ENCODE measurements at regions not wholly inside any gene's neighbourhood (a gene's known extent, or its start where the extent isn't known, plus 50 kb on each side); places are given as distances from the start of the nearest gene placed in this dataset.

DNA sequence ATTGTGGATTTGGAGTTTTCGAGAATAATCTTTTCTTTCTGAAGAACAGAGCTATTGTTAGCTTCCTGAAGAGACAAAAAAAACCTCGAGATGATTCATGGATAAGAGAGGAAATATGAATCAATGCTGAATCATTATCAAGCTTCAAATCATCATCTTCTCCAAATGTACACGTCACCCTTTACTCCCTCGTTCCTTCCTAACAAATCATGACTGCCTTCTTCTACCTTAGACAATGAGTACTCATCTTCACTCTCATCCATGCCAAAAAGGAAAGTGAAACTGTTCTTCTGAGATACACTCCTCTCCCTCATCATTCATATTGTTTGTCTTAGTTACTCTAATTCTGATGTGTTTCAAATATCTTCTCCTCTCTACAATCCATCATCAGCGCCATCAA, 1115.8 kb upstream of the ATXN7L3B start:
- H3K27me3 Mint-ChIP-seq, result no peaks in the 10 kb centered on the region
- TF ChIP-seq, protein P1, sequence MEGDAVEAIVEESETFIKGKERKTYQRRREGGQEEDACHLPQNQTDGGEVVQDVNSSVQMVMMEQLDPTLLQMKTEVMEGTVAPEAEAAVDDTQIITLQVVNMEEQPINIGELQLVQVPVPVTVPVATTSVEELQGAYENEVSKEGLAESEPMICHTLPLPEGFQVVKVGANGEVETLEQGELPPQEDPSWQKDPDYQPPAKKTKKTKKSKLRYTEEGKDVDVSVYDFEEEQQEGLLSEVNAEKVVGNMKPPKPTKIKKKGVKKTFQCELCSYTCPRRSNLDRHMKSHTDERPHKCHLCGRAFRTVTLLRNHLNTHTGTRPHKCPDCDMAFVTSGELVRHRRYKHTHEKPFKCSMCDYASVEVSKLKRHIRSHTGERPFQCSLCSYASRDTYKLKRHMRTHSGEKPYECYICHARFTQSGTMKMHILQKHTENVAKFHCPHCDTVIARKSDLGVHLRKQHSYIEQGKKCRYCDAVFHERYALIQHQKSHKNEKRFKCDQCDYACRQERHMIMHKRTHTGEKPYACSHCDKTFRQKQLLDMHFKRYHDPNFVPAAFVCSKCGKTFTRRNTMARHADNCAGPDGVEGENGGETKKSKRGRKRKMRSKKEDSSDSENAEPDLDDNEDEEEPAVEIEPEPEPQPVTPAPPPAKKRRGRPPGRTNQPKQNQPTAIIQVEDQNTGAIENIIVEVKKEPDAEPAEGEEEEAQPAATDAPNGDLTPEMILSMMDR (IDR thresholded peaks at IDR 0.05; ENCODE audit: unreplicated experiment), result no peak
- no peak for DNase-seq (ENCODE audit: low spot score, unreplicated experiment)
- peaks cover 14% of the 10 kb centered on the region for H3K9me3 Mint-ChIP-seq (ENCODE audit: low read depth)
- H3K36me3 Mint-ChIP-seq (ENCODE audit: insufficient read depth), result peaks cover 5% of the 10 kb centered on the region
- no peak overlapping the region for H3K4me3 Mint-ChIP-seq (ENCODE audit: low read depth)
- no peaks in the 10 kb centered on the region for H3K4me1 Mint-ChIP-seq (ENCODE audit: low read depth)
- no peak overlapping the region for H3K27ac Mint-ChIP-seq

DNA sequence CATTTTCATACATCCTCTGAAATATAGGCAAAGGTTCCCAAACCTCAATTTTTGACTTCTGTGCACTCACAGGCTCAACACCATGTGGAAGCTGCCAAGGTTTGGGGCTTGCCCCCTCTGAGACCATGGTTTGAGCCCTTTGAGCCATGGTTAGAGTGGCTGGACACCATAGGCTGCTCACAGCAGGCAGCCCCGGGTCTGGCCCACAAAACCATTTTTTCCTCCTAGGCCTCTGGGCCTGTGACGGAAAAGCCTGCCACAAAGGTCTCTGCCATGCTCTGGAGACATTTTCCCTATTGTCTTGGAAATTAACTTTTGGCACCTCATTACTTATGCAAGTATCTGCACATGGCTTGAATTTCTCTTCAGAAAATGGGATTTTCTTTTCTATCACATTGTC, 1113.2 kb upstream of the ATXN7L3B start:
- DNase-seq (ENCODE audit: low spot score, unreplicated experiment), result no peak
- Mint-ChIP-seq H3K9me3 (ENCODE audit: low read depth) (peaks cover 14% of the 10 kb centered on the region), H3K36me3 (ENCODE audit: insufficient read depth) (peaks cover 5% of the 10 kb centered on the region), H3K4me3 (ENCODE audit: low read depth) (no peak overlapping the region), H3K4me1 (ENCODE audit: low read depth) (no peaks in the 10 kb centered on the region), H3K27ac (no peak overlapping the region), H3K27me3 (no peaks in the 10 kb centered on the region)
- TF ChIP-seq, protein P1 (IDR thresholded peaks at IDR 0.05; ENCODE audit: unreplicated experiment), result no peak

DNA sequence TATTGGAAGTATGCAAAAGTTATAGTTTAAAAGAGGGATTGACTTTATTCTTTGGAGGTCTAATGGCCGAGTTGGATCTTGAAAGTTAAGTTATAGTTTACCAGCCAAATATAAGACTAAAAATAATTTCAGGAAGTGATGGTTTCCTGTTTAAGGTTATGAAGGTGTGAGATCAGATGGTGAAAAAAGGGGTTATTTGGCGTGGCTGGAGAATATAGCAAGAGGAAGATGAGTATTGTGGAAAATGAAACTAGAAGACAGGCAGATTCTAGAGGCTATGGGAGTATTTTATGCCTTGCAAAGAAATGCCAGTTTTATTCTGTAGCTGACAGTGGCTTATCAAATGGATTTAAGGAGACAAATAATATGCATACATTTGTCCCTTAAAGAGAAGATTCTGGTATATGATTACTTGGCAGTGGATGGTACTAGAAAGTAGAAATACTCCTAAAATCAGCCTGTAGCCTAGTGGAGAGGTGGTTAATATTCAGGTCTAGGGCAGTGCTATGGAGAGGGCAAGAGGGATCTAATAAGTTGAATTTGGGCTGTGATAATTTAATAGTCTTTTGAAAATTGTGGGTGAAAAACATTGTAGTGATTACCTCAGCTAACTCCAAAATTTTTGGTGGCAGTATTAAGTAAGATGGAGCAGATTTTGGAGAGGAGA, 1091.8 kb upstream of the ATXN7L3B start:
- no peaks in the 10 kb centered on the region for H3K9me3 Mint-ChIP-seq (ENCODE audit: low read depth)
- no peaks in the 10 kb centered on the region for H3K36me3 Mint-ChIP-seq (ENCODE audit: insufficient read depth)
- H3K4me1 Mint-ChIP-seq (ENCODE audit: low read depth), result peaks cover 6% of the 10 kb centered on the region
- no peak overlapping the region for H3K4me3 Mint-ChIP-seq (ENCODE audit: low read depth)
- peaks cover 3% of the 10 kb centered on the region for H3K27me3 Mint-ChIP-seq
- TF ChIP-seq, protein P1 (IDR thresholded peaks at IDR 0.05; ENCODE audit: unreplicated experiment), result no peak
- DNase-seq (ENCODE audit: low spot score, unreplicated experiment), result no peak
- no peak overlapping the region for H3K27ac Mint-ChIP-seq

DNA sequence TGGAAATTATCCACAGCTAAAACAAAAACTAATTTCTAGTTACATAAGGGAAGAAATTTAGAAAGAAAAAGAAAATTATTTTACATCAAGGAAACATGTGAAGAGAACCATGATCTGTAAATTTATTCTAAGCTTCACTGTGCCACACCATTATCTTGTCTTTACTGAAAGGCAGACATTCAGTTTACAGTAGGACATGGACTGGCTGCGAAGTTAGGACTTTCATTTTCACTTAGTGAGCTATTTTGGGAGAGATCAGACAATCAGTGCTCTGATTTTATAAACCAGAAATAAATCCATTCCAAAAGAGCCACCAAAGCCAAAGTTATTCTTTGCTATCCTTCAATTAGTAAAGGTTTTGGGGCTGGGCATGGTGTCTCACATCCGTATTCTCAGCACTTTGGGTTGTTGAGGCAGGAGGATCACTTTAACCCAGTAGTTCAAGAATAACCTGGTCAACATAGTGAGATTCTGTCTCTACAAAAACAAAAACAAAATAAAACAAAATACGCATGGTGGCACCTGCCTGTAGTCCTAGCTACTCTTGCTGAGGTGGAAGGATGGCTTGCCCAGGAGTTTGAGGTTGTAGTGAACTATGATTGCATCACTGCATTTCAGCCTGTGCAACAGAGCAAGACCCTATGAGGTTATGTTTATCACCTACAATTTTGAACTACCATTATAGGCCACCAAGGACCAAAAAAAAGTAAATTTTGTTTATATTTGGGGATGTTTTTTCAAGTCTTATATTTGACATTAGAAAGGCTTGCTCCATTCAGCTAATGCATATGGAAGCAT, 1084.8 kb upstream of the ATXN7L3B start:
- Mint-ChIP-seq H3K27me3 (peaks cover 3% of the 10 kb centered on the region), H3K36me3 (ENCODE audit: insufficient read depth) (no peaks in the 10 kb centered on the region), H3K27ac (no peak overlapping the region), H3K4me1 (ENCODE audit: low read depth) (peaks cover 4% of the 10 kb centered on the region), H3K4me3 (ENCODE audit: low read depth) (no peak overlapping the region), H3K9me3 (ENCODE audit: low read depth) (no peaks in the 10 kb centered on the region)
- no peak for DNase-seq (ENCODE audit: low spot score, unreplicated experiment)
- TF ChIP-seq, protein P1 (IDR thresholded peaks at IDR 0.05; ENCODE audit: unreplicated experiment), result no peak

DNA sequence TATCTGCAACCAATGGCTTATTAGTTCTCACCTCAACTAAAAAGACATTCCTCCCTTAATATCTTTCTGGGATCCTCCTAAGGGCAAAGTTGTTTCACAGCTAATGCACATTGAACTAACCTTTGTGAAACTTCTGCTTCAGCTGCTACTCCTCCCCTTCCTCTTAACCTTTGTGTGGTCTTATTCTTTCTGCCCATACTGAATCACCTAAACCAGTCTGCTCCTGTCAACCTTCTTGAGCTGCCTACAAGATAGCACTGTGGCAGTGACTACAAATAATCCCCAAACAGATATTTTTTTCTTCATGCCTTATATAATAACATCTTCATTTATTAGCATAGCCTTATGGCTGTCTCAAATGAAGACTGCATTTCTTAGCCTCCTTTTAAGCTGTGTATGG, 1077.4 kb upstream of the ATXN7L3B start:
- Mint-ChIP-seq H3K36me3 (ENCODE audit: insufficient read depth) (no peaks in the 10 kb centered on the region), H3K27ac (no peak overlapping the region), H3K27me3 (no peaks in the 10 kb centered on the region), H3K4me3 (ENCODE audit: low read depth) (no peak overlapping the region), H3K9me3 (ENCODE audit: low read depth) (no peaks in the 10 kb centered on the region), H3K4me1 (ENCODE audit: low read depth) (peaks cover 3% of the 10 kb centered on the region)
- DNase-seq (ENCODE audit: low spot score, unreplicated experiment), result no peak
- TF ChIP-seq, protein P1 (IDR thresholded peaks at IDR 0.05; ENCODE audit: unreplicated experiment), result no peak

Data from progenitor cell of endocrine pancreas (in vitro differentiated cells).